ENCODE measurements at regions not wholly inside any gene's neighbourhood (a gene's known extent, or its start where the extent isn't known, plus 50 kb on each side); places are given as distances from the start of the nearest gene placed in this dataset.

DNA sequence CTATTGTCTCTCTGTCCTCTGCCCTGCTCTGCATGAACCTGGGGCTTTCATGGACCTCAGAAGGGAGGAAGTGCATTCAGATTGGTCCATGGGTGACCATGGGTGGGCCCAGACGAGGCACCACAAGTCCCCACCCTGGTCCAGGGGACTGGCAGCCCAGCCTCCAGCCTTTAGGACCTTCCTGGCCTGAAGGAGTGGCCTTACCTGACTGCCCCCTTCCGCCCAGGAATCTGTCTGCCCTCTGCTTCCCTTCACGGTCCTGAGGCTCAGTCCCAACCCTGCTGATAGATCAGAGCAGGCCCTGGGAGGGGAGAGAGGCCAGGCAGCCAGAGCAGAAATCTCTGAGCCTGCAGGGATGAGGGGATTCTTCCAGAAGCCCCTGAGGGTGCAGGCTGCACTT is 455.4 kb downstream of the PCDH18 start:
- DNase-seq (ENCODE audit: low read depth in 2 of 3, low spot score in 2 of 3): no peak

DNA sequence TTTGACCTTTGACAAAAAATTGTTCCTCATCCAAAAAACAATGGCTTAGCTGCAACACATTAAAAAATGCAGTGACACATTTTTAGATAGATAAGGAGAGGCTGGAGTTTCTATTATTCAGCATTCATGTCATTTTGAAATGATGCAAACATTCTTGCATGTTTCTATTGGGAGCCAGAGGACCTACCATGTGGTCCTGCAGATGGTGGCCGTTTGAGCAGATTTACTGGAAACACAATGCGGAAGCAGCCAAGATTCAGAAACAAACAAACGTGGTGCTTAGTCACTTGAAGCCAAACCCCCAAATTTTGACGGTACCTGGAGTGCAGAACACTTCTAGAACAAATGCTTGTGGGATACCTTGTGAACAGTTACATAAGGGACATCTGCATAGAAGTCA is 456.7 kb downstream of the PCDH18 start:
- DNase-seq (ENCODE audit: low read depth in 2 of 3, low spot score in 2 of 3): no peak

DNA sequence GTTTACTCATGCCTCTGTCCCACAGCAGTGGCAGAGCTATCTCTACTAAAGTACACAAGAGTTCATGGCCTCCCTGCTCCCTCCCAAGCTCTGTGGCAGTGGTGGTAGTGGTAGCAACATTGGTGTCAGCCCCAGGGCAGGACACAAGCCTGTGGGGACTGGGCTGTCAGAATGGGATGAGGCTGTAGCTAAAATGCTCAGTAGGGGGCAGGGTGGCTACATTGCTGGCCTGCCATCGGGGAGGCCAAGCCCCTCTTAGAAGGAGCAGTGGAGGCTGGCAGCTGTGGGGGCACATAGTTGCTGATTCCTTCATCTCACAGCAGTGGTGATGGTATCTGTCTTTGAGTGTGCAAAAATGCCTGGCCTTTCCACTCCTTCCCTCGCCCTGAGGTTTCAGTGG is 461.7 kb downstream of the PCDH18 start:
- no peak for DNase-seq (ENCODE audit: low read depth in 2 of 3, low spot score in 2 of 3)

DNA sequence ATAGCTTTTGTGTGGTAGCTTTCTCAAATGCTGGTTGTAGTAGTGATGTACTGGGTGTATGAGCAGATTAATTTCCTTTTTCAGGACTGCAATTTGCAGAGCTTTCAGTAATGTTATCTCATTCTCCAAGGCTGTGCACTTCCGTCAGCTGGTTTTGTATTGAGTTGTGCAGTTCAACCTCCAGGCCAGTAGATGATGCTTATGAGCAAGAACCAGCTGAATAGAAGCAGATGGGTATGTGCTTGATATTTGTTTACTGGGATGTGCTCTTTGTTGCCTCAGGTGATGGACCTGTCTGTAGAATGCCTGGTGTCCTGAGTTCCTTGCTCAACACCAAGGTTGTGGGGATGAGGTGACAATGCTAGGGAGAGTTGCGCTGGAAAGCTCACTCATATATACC is 462.8 kb downstream of the PCDH18 start:
- no peak for DNase-seq (ENCODE audit: low read depth in 2 of 3, low spot score in 2 of 3)

DNA sequence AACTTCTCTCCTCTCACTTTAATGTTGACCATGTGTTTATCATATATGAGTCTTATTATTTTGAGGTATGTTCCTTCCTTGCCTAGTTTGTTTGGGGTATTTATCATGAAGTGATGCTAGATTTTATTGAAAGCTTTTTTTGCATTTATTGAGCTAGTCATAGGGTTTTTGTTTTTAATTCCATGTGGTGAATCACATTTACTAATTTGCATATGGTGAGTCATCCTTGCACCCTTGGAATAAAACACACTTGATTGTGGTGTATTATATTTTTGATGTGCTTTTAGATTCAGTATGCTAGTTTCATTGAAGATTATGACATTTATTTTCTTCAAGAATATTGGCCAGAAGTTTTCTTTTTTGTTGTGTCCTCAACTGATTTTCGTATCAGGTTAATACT is 464.6 kb downstream of the PCDH18 start:
- DNase-seq (ENCODE audit: low read depth in 2 of 3, low spot score in 2 of 3): no peak

DNA sequence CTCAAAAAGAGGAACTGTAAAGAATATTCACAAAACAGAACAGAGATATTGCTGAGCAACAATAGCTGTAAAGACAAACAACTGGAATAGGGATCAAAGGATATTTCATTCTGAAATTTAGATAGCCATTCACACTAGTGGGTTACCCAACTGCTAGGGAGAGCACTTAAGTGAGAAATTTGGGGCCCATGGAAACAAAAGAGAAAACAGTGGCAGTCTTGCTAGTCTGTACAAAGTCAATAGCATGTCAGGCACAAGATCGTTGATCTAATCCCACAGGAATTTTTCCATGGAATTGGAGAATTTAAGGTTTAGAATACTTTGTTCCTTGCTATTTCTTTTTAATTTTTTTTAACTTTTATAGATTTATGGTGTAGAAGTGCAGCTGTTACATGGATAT is 467.0 kb downstream of the PCDH18 start:
- no peak for DNase-seq (ENCODE audit: low read depth in 2 of 3, low spot score in 2 of 3)

DNA sequence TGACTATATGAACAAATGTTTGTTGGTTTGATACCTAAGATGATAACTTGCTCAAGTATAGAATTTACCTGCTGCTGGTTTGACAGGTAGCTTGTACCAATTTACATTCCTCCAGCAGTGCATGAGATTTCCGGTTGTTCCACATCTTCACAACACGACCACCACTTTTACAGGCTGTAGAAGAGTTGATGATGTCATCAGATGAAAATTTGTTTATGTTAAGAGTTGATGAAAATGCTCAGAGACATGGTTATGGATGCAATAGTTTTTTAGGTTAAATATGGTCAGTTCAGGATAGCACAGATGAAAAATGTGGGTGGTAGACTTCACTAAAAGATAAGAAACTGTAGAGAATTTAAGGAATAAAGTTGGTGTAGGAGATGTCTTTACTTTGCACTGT is 468.3 kb downstream of the PCDH18 start:
- no peak for DNase-seq (ENCODE audit: low read depth in 2 of 3, low spot score in 2 of 3)

DNA sequence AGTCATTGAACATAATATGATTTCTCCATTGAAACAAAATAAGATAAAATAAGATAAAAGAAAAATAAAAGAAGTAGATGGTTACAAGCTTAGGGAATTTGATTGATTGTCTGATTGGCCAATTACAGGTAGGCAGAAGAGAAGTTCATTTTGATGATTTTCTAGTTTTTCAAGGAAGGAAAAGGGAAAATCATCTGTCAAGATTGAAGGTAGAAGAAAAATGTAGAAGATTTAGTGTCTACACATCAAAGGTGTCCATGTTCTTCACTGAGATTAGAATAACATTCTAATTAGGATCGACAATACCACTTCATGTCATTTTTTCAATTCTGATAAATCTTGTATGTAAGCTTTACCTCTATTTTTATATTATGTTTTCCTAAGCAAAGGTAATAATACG is 489.1 kb downstream of the PCDH18 start:
- no peak for DNase-seq (ENCODE audit: low read depth in 2 of 3, low spot score in 2 of 3)

DNA sequence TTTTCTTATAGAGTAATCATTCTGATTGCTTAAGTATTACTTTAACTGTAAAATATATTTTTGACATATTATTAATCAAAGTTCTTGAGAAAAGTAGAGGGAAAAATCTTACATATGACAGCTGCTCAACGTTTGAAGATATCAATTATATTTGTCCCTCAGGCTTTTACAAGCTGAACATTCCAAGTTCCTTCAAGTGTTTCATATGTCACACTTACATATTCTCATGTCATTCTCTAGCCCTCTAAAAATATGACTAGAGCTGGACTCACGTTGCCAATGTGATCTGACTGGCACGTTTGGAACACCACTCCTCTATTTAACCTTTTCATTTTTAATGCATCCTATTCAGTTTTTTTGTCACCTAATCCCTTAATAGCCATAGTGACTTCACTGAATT is 492.9 kb downstream of the PCDH18 start:
- no peak for DNase-seq (ENCODE audit: low read depth in 2 of 3, low spot score in 2 of 3)

DNA sequence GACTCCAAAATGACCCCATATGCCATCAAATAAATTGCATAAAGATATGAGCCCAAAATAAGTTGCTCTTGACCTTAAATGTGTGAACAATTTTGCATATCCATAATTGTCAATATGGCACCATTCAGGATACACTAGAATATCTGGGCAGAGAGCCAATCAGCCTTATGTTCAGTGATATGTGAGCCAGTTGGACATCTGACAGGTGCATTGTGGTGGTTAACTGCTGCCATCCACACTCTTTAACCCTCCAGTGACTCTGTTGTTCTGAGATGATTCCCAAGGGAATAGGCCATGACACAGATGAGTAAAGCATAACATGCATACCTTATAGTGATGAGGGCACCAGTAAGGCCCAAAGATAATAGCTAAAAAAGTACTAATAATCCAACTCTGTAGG is 500.1 kb downstream of the PCDH18 start:
- no peak for DNase-seq (ENCODE audit: low read depth in 2 of 3, low spot score in 2 of 3)

DNA sequence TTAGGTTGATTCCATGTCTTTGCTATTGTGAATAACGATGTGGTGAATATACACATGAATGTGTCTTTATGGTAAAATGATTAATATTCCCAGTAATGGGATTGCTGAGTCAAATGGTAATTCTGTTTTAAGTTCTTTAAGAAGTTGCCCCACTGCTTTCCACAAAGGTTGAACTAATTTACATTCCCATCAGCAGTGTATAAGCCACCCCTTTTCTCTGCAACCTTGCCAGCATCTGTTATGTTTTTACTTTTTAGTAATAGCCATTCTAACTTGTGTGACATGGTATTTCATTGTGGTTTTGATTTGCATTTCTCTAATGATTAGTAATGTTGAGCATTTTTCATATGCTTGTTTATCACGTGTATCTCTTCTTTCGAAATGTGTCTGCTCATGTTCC is 503.3 kb downstream of the PCDH18 start:
- DNase-seq (ENCODE audit: low read depth in 2 of 3, low spot score in 2 of 3): no peak

DNA sequence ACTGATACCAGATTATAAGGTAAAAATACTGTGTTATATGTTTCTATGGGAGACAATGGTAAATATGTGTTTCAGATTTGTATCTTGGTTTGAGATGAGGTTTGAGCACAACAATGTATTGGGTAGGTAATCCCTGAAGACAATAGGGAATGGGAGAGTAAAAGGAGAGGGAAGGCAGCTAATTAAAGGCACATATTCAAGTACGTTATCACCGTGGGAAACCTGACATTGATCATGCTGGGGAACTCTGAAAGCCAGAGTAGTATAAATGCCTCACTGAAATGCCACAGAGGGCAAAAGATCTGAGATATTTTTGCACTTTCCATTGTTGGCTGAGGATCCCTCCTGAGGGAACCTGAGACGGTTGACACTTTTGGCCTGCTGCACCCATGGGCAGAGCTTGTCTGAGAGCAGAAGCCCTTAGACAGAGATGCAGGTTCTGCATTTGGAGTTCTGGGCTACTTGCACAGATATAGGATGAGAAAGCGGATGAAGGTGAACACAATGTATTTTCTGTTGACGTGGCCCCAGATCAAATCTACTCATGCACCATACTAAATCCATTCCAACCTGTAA is 506.7 kb downstream of the PCDH18 start:
- DNase-seq (ENCODE audit: low read depth in 2 of 3, low spot score in 2 of 3): no peak

DNA sequence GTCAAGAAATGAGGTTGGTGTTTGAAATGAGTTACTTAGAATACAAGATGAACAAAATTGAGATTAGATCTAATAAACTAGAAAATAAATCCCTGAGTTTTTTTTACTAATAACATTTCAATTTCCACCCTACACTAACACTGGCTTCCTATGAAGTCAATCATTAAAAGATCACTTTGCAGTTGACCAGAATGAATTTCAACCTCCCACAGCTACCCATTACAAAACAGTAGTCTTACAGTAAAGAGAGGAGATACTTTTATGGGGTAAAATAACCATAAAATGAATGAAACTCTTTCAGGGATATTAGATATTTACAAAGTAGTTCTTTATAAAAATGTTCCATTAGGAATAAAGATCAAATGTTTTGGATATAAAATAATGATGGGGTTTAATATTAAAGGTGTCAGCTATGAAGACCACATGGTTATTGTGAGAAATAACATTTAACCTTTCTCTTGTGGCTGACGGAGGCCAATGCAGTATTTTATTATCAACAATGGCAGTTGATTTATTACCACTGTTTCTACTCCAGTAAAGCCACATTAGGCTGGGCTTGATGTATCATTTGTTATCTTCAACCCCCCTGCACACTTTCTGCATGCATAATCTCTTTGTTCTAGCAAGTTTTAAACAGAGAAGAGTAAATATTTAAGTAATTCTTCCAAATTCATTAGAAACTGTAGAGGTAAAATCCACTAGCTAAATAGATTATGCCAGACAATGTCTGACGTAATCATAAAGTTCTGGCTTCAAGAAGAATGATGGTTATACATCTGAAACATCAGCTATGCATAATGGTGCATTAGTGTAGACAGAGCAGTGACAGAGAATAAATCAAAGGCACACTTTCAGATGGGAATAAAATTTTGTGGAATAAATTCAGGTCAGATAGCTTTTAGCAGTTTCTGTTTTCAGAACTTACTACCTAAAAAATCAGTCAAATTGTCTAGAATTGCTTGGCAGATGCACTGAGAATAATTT is 516.6 kb downstream of the PCDH18 start:
- no peak for DNase-seq (ENCODE audit: low read depth in 2 of 3, low spot score in 2 of 3)

DNA sequence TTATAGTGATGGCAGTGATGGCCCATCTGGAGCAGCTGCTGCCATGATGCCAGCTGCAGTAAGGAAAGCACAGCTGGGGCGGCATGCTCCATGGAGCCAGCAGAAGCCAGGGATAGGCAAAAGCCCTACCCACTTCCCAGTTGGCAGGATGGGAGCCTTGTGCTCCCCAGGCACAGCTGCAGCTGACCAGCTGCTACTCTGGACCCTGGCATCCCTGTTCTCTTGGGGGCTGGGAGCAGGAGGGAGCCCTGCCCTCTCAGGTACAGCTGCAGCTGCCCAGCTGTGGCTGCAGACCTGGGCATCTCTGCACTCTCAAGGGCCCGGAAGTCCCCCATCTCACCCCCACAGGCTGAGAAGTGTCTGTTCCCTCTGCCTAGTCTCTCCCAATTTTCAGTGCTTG is 531.9 kb downstream of the PCDH18 start:
- DNase-seq (ENCODE audit: low read depth in 2 of 3, low spot score in 2 of 3): no peak

DNA sequence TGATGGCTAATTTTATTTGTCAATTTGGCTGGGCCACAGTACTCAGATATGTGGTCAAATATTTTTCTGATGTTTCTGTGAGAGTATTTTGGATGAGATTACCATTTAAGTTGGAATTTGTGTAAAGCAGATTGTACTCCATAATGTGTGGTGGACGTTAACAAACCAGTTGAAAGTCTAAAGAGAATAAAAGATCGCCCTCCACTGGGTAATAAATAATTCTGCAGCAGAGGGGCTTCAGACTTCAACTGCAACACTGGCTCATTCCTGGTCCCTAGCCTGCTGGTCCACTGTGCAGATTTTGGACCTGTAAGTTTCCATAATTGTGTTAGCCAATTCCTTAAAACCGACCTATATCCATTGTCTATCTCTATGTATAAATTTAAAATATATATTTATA is 540.3 kb downstream of the PCDH18 start:
- no peak for DNase-seq (ENCODE audit: low read depth in 2 of 3, low spot score in 2 of 3)

DNA sequence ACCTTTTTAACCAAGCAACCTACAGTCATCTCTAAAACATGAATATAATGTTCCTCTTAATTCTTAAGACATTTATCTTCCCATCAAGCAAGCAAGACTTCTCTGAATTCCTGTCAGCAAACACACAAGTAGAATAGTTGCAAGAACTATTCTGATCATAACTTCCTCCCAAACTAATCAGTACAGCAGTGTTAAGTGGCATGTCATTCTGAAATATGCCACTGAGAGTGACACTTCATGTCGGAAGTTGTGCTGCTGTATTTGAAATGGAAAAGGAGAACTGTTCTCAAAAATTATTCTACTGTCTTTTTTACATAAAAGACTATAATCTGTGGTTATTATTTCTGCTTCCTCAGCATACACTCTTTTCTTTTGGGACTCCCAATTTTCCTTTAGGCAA is 546.6 kb downstream of the PCDH18 start:
- no peak for DNase-seq (ENCODE audit: low read depth in 2 of 3, low spot score in 2 of 3)

DNA sequence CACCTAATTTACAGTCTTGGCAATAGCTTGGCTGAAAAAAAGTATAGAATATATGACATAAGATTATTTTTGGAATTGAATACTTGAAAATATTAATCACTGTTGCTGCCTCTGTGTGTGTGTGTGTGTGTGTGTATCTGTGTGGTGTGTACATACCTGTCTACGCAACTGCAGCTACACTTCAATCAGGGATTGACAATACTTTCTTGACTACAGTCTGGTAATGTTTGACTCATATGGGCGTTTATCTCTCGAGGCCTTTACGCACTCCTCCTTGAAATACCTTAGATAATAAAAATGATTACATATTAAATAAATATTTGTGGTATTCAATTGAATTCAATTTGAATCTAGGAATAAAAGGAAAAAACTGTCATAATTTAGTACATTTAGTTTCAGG is 565.2 kb downstream of the PCDH18 start:
- DNase-seq (ENCODE audit: low read depth in 2 of 3, low spot score in 2 of 3): no peak

DNA sequence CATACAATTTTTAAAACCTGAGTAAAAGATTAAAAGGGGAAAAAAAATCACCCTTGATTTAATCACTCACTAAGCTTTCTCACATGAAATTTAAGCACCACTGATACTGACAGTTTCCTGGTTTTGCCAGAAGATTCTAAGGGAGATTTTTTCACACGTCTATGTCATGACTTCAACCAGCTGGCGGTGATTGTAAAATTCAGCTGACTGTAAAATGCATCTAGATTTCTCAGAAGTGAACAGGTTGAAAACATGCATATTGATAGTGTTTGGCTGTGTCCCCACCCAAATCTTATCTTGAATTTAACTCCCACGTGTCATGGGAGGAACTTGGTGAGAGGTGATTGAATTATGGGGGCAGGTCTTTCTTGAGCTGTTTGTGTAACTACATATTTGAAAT is 566.8 kb downstream of the PCDH18 start:
- no peak for DNase-seq (ENCODE audit: low read depth in 2 of 3, low spot score in 2 of 3)

DNA sequence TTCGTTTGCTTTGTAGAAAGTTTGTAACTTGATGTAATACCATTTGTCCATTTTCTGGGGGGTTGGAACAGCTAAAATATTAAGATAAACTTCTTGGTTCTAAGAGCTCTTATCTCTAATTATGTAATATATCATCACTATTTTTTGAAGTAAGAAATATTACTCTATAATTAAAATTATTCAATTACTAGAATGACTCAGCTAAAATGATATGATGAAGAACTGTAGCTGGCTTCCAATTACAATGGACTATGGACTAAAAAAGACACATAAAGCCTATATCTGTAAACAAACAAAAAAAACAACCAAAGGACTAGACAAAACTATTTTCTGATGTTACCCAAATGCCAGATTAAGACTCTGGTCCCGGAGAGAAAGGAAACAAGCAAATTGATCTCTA is 569.4 kb downstream of the PCDH18 start:
- no peak for DNase-seq (ENCODE audit: low read depth in 2 of 3, low spot score in 2 of 3)

DNA sequence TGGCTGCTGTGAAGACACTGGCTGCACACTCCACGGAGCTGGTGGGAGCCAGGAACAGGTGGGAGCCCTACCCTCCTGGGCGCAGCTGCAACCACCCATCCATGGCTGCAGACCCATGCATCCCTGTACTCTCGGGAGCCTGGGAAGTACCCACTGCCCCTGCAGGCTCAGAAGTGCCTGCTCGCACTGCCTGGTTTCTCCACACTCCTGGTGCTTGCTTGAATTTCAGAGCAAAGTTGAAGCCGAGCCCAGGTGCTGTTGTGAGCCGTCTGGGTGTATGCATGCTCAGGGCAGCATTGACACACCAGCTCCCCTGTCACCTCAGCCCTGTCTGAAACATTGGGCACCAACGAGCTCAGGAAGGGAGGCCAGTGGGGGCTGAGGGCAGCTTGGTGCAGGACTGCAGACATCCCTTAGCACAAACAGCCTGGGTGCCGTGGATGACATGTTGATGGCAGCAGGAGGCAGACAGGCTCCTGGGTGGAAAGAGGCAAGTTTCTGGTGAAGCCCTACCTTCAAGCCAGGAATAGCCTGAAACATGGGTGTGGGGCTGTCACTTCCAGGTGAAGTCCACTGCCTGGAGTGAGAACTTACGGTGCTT is 585.9 kb downstream of the PCDH18 start:
- no peak for DNase-seq (ENCODE audit: low read depth in 2 of 3, low spot score in 2 of 3)

DNA sequence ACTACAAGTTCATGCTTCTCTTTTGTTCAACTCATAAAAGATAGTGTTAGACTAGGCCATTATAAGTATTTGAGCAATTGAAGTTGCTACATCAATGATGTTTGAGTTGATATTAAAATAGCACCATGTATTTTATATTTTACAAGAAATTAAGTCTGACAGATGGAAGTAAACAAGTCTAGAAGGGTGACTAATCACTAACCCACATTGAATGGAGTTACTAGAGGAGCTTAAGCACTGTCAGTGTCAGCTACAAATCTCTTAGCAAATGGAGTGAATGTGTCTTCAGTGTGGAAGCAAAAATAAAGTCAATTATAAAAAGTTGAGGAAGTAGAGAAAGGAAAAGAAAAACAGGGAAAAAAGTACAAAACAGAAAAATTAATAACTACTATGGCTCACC is 592.5 kb downstream of the PCDH18 start:
- no peak for DNase-seq (ENCODE audit: low read depth in 2 of 3, low spot score in 2 of 3)

DNA sequence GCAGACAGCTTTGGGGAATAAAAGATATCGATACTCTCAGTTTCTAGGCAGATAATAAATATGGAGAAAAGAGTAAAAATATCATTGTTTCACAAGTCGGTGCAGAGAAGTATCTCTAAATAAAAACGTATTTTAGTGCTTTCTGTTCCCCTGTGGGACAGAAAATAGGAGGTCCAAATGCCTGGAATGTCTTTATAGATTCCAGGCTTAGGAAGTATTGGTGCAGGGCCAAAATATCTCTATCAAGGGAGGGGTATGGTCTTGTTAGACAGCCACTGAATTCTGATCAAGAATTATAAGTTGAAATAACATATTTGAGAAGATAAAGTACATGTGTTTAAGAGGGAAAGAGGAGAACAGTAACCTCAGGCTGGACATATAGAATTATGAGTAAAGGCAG is 596.4 kb downstream of the PCDH18 start:
- no peak for DNase-seq (ENCODE audit: low read depth in 2 of 3, low spot score in 2 of 3)

All from activated CD8-positive, alpha-beta memory T cell treated with anti-CD3 and anti-CD28 coated beads for 48 hours (primary cell).